Activated gamma-delta T cell treated with Interleukin-2 at 50 U/mL for 16 hours (primary cell): ENCODE measurements at regions not wholly inside any gene's neighbourhood (a gene's known extent, or its start where the extent isn't known, plus 50 kb on each side); places are given as distances from the start of the nearest gene placed in this dataset.

ENCODE experiments used
- DNase-seq: peaks from one replicate; pipeline ENCODE4 v3.0.0-alpha.2; 2020

DNA sequence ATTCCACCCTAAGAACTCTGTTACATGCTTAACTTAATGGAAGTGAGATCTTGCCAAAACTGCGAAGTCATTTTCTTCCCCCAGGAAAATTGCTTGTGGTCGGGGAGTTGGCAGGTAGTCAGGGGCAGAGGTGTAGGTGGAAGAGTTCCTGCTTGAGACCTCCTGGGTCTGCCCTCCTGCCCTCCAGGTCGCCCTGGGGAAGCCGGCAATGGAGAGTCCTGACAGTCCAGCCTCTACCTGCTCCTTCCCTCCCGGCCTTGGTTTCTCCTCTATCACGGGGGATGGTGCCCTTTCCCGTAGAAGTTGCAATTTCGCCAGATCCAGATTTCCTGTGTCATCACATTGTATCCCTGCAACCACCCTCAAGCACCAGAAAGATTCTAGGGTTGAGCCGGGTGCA, 463.8 kb downstream of the MATN1 start:
- no peak for DNase-seq

DNA sequence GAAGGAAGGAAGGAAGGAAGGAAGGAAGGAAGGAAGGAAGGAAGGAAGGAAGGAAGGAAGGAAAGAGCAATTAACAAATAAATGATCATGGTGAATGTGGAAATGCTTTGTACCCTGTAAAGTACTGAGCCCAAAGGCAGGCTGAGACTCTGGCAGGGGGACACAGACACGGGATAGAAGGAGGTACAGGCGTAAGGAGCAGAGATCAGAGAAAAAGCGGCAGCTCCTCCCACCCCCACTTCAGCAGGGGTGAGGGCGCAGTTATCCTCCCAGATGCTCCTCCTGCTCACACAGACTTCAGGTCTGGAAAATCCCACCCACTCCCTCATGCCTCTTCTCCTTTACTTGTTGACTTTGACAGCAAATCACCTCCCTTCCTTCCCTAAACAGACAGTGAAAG, 464.5 kb downstream of the MATN1 start:
- no peak for DNase-seq

DNA sequence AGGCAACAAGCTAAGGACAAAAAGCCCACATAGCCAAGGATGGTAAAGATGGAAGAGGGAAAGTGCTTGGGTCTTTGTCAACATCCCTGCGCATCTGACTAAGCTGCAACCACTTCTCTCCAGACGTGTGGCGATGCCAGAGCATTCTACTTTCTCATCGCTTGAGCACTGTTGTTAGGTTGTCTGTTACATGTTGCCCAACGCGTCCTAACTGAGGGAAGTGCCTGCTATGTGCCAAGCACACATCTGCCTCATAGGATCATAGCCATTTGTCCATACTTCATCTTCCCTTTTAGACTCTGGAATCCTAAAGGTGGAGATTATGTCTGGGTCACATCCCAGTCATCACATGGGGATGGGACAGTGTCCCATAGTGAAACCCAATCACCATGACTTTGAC, 464.9 kb downstream of the MATN1 start:
- DNase-seq = no peak

DNA sequence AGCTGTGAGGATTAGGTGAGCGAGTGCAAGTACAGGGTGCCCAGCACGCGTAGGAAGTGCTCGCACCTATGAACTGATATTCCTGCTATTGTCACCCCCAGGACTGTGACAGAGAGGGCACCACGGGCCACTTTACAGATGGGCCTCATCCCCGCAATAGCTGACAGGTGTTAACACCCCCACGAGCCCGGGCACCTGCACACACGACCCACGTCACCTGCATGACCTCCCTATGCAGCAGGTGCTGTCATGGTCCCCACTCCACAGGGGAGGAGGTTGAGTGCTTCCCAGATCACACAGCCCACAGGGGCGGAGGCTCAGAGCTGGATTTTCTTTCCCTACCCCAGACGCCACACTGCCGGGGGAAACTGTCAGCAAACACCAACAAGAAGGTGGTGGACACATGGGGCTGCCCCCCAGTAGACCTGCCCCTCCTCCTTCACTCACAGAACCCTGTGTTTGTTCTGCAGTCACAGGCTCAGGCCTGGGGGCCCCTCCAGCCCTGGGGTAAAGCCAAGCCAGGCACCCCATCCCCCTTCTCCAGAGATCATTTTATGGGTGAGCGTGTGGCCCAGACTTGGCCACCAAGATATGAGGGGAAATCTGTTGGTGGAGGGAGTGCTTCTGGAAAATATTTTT, 465.5 kb downstream of the MATN1 start:
- no peak for DNase-seq

DNA sequence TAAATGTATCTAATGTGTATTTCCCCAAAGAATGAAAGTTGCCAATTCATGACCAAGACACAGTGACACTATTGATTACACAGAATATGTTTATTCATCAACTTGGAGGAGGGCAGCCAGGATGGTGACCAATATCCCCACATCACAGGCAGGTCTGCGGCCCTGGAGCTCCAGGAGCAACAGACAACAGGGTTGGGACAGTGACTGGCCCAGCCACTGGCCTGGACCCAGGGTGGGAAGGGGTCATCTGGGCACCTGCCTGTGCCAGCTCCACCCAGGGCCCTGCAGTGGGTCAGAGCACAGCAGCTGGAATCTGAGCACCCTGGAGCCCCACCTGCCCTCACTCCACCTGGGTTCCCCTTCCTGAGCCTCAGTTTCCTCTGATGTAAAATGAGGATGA, 466.1 kb downstream of the MATN1 start:
- DNase-seq = no peak

DNA sequence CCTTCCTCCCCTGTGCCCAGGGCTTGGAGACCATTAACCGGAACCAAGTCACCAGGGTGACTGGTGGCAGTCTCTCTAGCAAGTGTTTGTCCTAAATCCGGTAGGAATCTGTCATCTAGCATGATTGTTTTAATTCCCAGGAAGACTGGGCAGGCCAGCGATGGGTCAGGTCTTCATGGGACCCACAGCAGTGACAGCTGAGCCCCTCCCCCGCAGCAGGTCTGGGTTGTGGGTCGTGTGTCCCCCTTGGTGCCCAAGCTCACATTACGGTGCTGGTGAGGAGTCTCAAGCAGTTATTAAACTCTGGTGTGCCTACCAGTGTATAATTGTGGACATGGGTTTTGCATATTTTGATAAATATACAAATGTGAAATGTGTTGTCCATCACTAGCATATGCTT, 466.5 kb downstream of the MATN1 start:
- DNase-seq = no peak

DNA sequence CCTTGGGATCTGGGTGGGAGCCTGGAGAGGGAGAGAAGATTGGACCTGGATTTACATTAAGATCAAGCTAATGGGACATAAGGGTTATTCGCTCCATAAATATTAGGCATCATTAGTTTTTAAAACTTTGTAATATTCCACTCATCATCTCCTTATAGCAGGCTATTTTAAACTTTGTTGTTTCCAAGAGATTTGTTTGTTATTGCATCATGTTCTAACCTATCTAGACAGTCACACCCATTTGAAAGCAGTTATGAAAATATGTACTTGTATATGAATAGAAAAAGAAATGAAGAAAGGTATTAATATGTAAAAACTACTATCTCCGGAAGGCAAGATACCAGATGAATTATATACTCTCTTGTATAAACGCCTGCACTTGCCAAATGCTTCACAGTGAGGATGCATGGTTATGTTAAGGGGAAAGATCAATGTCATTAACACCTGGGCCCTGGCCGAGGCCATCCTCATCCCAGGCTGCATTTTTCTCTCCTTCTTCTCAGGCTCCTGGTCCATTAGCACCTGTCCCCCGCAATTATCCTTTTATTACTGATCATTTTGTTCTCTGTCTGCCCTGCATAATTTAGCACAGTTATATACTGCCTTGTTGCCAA, 468.2 kb downstream of the MATN1 start:
- DNase-seq = no peak

DNA sequence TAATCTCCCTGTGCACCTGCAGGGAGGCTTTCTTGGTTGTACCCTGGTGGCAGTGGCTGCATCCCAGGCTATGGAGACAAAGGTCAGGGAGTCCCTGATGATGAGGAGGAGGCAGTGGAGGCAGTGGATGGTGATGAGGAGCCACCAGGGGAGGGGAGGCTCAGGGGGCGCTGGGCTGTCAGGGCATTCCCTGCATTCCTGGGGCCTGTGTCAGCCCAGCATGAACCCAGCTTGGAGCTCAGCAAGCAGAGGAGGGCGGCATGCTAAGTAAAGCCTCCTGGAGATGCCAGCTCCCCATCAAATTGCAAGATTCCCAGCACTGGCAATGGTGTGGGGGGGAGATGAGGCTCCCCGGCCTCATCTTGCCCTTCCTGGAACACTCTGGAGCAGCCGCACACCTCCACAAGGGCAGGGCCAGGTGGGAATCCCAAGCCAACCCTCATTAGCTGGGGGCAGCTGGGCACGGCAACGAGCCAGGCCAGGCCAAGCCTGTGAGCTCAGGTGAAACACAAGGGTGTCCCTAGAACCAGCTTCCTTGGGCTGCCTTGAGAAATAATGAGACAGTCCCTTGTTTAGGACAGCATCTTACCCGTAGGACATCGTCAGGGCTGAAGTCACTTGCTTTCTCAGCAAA, 469.5 kb downstream of the MATN1 start:
- no peak for DNase-seq

DNA sequence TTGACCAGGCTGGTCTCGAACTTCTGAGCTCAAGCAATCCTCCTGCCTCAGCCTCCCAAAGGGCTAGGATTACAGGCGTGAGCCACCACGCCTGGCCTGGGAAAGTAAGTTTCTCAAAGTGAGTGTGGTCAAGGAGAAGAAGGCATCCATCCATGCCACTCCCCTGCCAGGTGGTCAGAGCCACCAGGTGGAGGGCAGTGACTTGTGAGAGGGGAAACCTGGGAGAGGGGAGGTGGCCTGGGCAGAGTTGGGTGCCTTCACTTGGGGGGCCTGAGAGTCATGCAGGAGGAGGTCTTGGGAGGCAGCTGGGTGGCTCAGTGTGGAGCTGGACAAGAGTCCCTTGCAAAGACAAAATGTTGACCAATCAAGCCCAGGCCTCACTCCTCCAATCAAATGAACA, 470.0 kb downstream of the MATN1 start:
- DNase-seq = no peak

DNA sequence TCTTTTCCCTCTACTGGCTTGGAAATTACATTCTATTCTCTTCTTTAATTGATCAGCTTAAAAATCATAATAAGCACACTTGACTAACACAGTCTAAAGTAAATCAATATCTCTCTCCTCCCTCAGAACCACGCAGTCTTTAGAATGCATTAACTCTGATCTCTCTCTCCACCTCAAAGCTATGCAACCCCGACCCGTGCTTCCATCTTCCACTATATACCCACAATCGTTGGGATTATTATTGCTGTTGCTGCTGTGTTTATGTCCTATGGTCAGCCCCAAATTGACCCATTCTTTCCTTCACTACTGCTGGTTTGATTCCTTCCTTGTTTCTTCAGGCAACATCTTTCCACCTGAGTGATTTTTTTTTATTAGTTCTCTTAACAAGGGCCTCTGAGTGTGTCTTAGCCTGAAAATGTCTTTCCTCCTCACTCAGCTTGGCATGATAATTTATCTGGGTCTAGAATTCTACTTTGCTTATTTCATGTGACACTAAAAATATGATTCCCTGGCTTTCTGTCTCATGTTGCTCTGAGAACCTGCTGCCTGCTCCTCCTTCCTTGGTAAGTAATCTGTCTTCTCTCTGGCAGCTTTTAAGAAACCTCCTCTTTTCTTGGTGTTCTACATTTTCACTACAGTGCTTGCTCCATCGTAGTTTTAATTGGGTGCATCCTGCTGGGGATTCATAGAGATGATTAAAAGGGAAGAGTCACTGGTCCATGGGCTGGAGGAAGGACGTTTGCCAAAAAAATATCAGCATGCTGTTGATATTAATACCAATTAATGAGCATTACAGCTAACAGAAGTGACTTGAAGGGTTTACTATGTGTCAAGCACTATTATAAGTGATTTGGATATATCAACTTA, 472.2 kb downstream of the MATN1 start:
- no peak for DNase-seq

DNA sequence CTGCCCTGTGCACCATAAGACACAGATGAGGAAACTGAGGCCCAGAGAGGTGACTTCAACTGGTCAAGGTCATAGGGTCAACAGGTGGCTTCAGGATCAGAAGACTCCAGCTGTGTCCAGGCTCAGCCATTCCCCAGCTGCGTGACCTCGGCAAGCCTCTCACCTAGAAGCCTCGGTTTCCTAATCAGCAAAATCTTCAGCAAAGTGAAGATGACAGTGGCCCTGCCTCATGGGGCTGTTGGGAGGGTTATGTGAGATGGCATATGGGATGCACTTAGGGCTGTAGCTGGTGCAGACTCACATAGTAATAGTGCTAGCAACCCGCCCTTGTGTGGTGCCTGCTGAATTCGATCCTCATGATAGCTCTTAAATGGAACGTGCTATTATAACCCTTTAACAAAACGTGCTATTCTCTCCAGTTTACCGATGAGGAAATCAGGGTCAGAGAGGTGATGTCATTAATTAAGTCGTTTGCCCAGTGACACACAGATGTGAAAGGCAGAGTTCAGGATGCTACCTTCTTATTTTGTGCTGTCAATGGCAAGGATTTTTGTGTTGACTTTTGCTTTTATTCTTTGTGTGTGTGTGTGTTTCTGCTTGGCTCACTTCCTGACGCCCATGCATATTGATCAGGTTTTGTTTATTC, 472.9 kb downstream of the MATN1 start:
- no peak for DNase-seq

DNA sequence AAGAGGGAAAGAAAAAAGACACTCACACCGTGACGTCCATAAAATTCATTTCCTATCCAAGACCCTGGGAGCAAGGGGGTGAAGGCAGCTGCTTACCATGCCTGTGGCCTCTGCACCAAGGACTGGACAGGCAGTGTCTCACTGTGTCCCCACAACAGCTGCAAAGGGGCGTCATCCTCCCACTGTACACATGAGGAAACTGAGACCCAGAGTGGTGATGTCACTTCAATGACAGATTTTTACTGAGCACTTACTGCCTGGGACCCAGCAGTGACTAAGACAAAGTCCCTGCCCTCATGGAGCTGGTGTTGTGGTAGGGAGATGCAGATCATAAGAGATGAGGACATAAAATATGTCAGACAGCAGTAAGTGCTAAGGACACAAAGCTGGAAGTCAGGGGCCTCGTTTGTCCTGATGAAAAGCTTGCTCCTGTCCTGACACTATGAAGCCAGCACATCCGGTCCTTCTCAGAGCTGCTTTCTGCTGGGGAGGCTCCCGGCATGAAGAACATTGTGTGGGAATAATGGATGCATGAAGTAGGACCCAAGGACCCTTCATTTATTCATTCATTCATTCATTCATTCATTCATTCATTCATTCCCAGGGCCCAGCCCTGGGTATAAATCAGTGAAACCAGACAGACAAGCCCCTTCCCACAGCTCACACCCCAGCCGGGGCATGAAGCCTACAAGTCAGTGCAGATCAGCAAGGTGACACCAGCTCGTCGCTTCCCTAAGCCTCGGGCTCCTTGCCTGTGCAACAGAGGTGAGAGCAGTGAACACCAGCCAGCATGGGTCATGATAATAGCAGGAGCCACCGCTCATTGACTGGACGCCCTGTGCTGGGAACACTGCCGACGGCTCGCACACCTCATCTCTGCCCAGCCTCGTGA, 473.7 kb downstream of the MATN1 start:
- DNase-seq = no peak

DNA sequence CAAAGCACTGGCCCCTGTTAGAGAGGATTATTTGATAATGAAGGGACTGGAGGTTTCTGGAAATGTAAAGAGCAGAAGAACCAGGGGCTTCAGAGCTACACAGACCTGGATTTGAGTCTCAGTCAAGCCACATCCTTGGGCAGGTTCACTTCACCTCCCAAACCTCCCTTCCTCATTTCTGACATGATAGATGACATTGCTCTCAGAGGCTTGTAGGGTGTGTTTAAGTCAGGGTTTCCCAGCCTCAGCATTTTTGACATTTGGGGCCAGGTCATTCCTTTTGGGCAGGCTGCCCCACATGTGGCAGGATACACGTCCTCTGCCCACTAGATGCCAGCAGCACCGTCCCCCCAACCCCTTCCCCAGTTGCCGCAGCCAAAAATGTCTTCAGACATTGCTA, 474.6 kb downstream of the MATN1 start:
- no peak for DNase-seq

DNA sequence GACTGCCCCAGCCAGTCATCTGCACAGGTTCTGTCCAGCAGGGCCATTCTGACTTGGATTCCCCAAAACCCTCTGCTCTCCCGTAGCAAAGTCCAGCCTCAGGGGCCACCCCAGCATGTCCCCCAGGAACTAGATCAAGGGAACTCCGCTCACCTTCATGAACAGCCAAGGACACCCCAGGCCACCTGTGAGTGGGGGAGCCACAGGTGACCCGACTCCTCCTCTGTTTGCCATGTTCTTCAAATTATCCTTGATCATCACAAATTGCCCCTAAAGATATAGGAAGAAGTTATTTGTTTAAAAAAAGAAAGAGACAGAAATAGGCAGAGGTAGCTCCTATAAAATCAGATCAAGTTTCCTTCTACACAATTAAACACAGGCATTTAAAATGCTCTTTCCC, 475.0 kb downstream of the MATN1 start:
- no peak for DNase-seq

DNA sequence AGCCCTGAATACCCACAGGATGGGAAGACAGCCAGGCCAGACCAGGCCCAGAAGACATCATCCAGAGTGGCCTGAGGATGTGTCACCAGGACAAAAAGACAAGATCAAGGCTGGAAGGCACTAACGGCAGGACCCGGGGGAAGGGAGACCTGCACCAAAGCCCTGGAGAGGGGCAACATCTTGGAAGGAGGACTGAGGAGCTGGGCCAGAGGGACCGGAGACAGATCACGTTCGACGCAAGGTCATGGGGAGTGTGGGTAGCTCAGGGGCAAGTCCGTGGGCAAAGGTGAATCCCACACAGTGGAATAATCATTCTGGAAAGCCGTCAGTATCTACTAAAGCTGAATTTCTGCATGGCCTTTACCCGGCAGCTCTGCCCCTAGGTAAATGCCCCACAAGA, 478.6 kb downstream of the MATN1 start:
- no peak for DNase-seq

DNA sequence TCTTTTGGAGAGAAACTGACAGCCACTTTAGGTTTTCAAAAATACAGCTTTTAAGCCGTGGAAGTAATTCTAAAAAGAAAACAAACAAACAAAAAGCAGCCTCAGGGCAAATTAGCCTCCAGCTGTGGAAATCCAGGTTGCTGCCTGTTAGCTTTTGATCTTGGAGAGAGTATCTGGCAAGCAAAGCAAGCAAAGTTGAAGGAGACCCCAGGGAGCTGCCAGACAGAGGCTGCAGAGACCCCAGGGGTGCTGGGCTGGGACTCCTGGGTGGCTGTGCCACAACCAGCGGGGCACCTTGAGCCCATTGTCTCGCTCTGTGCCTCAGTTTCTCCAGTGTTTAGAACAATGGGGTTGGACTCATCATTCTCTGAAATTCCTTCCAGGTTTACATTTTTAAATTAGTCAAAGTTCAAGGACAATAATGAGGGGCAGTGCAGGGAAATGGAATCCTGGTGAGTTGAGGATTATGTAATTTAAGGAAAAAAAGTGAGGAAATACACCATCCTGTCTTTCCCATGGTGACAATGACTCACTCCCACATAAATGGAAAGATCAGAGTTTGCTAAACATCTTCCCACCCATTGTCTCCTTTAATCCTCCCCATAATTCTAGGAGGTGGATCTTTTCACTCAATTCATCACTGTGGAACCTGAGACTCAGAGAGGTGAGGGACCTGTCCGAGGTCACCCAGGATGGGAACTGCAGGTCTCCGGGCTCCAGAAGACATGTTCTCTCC, 480.5 kb downstream of the MATN1 start:
- no peak for DNase-seq

DNA sequence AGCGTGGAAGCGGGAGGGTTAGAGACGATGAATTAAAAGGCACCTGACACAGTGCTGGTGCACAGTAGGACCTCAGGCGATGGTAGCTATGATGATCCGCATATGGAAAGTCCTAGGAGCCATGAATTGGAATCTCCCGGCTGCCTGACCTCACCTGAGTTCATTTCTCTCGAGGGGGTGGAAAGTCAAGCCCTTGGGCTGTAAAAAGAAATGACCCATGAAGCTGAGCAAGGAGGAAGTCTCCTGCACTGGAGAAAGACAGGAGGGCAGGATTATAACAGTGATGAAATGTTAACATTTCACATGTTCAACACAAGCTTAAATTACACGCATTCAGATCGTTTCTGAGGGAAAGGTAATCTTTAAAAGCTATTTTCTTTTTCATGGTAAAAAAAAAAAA, 481.2 kb downstream of the MATN1 start:
- no peak for DNase-seq

DNA sequence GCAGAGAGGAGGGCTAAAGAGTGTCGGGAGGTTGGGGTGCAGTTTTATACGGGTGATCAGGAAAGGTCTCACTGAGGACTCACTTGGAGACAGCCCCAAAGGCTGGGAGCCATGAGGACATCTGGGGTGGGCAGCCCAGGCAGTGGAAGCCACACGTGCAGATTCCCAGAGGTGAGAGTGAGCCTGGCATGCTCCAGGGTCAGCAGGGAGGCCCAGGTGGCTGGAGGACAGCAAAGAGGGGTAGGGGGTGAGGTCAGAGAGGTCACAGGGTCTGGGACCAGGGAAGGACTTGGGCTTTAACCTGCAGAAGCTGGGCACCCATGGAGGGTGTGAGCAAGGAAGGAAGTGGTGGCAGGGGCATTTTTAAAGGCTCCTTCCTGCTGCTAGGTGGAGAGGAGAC, 481.7 kb downstream of the MATN1 start:
- DNase-seq = no peak

DNA sequence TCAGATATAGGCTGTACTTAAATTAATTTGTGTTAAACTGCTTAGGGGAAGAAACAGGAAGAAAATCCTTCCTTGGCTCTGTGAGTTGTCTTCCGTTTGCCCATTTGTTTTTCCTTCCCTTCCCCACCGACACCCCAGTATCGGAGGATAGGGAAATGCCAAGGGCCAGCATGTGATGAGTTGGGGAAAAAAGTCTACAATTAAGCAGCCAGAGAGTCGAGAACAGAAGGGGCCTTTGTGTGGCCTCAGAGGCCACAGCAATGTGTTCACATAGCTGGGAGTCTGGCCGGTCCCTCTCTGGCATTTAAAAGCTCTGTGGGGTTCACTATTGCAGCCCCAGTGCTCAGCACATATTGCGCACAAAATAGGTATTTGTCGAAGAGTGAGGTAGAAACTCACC, 489.3 kb downstream of the MATN1 start:
- DNase-seq = no peak

DNA sequence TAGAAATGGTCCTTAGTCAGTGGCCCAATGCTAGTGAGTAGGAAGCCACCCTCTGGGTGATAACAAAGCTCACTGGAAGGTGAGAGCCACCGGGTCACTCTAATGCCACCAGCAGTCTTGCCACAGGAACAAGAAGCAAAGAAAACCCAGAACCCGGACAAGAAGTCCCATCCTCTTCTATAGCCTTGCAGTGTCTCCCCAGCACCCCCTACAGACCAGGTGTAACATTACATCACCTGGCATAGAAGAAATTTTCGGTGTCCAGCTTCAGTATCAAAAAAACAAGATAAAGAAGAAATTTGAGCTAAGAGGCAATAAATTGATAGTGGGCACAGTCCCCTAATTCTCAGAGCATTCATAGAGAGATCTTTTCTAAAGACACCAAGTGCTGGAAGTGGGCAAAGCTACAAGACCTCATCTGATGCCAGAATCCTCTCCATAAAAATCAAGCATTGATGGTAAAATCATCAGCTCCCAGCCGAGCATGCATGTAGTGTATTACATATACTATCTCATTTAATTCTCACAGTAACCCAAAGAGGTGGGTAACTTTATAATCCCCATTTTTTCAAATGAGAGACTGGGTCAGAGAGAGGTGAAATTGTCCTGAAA, 491.0 kb downstream of the MATN1 start:
- no peak for DNase-seq

DNA sequence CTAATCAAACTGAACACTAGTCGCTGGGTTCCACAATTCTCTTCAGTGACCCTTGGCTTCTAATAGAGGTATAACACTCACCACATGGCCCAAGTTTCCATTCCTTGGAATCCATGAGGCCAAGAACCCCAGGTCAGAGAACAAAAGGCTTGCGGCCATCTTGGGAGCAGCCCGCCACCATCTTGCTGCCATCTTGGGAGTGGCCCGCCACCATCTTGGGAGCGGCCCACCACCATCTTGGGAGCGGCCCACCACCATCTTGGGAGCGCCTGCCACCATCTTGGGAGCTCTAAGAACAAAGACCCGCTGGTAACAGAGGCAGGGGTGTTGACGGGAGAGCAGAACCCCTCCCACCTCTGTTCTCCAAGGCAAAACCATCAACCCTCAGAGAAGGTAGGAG, 493.4 kb downstream of the MATN1 start:
- no peak for DNase-seq
